ENCODE measurements at regions not wholly inside any gene's neighbourhood (a gene's known extent, or its start where the extent isn't known, plus 50 kb on each side); places are given as distances from the start of the nearest gene placed in this dataset.

DNA sequence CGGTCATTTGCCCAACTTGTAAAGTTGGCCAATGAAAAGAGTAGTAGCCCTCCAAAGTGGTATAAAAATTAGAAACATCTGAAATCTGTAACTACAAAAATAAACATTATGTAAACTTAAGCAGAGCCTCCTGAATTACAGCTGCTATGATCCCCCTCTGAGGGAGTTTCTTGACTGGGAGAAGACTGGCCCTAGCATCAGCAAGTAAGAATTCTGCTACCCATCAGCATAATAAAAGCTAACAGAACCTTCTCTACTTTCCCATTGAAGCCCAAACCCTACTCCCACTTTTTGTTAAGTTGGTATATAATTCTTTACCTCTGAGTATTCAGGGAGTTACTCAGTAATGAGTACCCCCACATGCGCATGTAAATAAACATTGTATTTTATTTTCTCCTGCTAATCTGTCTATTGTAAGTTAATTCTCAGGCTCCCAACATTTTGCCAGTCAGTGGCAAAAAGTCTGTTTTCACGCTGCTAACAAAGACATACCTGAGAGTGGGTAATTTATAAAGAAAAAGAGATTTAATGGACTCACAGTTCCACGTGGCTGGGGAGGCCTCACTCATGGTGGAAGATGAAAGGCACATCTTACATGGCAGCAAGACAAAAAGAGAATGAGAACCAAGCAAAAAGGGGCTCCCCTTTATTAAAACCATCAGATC lies 71.3 kb downstream of the MYL12B start:
- H3K36me3 ChIP-seq, result no peaks in the 10 kb centered on the region
- H3K4me3 ChIP-seq, result no peak overlapping the region
- no peaks in the 10 kb centered on the region for H3K9me3 ChIP-seq
- no peaks in the 10 kb centered on the region for H3K4me1 ChIP-seq
- H3K27ac ChIP-seq, result no peak overlapping the region
- TF ChIP-seq POLR2AphosphoS5 (IDR thresholded peaks at IDR 0.05; ENCODE audit: insufficient read depth in 1 of 2, low read depth in 1 of 2) (no peak), POLR2A (IDR thresholded peaks at IDR 0.05) (no peak)
- TF ChIP-seq, protein P1, sequence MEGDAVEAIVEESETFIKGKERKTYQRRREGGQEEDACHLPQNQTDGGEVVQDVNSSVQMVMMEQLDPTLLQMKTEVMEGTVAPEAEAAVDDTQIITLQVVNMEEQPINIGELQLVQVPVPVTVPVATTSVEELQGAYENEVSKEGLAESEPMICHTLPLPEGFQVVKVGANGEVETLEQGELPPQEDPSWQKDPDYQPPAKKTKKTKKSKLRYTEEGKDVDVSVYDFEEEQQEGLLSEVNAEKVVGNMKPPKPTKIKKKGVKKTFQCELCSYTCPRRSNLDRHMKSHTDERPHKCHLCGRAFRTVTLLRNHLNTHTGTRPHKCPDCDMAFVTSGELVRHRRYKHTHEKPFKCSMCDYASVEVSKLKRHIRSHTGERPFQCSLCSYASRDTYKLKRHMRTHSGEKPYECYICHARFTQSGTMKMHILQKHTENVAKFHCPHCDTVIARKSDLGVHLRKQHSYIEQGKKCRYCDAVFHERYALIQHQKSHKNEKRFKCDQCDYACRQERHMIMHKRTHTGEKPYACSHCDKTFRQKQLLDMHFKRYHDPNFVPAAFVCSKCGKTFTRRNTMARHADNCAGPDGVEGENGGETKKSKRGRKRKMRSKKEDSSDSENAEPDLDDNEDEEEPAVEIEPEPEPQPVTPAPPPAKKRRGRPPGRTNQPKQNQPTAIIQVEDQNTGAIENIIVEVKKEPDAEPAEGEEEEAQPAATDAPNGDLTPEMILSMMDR (IDR thresholded peaks at IDR 0.05), result no peak
- no peak for DNase-seq (ENCODE audit: extremely low spot score in 2 of 2)
- H3K27me3 ChIP-seq, result no peaks in the 10 kb centered on the region
- intact Hi-C loops (cut with DNase I), result no loop called here

DNA sequence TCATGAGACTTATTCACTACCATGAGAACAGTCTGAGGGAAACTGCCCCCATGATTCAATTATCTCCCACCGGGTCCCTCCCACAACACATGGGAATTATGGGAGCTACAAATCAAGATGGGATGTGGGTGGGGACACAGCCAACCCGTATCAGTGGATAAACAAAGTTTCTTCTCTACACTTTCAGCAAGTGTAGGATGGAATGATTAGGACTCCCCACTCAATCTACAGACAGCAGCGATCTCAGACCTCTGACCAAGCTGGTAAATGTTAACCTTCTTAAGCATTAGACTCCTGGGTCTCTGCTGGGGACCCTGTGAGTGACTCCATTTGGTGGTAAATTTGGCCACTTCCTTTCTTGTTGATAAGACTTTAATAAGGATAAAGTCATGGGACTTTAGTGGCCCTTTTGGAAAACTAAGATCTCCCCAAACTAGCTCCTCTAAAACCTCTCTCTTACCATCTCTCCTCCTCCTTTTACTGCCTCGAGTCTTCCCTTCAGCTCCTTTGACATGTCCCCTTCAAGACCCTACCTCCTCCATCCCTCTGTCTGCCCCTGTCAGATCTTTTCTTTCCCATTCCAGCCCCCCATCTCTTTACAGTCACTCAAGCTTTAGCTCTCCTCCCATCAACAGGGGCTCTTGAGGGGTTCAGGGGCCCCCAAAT lies 71.9 kb downstream of the MYL12B start:
- TF ChIP-seq POLR2AphosphoS5 (IDR thresholded peaks at IDR 0.05; ENCODE audit: insufficient read depth in 1 of 2, low read depth in 1 of 2) (no peak), POLR2A (IDR thresholded peaks at IDR 0.05) (no peak)
- TF ChIP-seq, protein P1 (IDR thresholded peaks at IDR 0.05), result no peak
- no peaks in the 10 kb centered on the region for H3K27me3 ChIP-seq
- no peak overlapping the region for H3K27ac ChIP-seq
- H3K4me3 ChIP-seq, result no peak overlapping the region
- no peak for DNase-seq (ENCODE audit: extremely low spot score in 2 of 2)
- no peaks in the 10 kb centered on the region for H3K9me3 ChIP-seq
- intact Hi-C loops (cut with DNase I), result no loop called here
- H3K36me3 ChIP-seq, result no peaks in the 10 kb centered on the region
- no peaks in the 10 kb centered on the region for H3K4me1 ChIP-seq

GRCh38 chr18:3340015-3340681 lies 78.2 kb downstream of the MYL12B start:
- no peak for DNase-seq (ENCODE audit: extremely low spot score in 2 of 2)
- intact Hi-C loops (cut with DNase I), result no loop called here
- H3K36me3 ChIP-seq, result no peaks in the 10 kb centered on the region
- H3K4me3 ChIP-seq, result no peak overlapping the region
- H3K27me3 ChIP-seq, result no peaks in the 10 kb centered on the region
- TF ChIP-seq POLR2AphosphoS5 (IDR thresholded peaks at IDR 0.05; ENCODE audit: insufficient read depth in 1 of 2, low read depth in 1 of 2) (no peak), POLR2A (IDR thresholded peaks at IDR 0.05) (no peak)
- TF ChIP-seq, protein P1 (IDR thresholded peaks at IDR 0.05), result no peak
- peaks cover 4% of the 10 kb centered on the region for H3K4me1 ChIP-seq
- no peak overlapping the region for H3K27ac ChIP-seq
- H3K9me3 ChIP-seq, result no peaks in the 10 kb centered on the region

GRCh38 chr18:3340682-3341097 lies 78.8 kb downstream of the MYL12B start:
- no peak overlapping the region for H3K4me3 ChIP-seq

More at GRCh38 chr18:3340682-3341097, 78.8 kb downstream of the MYL12B start:
- no peak for TF ChIP-seq POLR2AphosphoS5 (IDR thresholded peaks at IDR 0.05; ENCODE audit: insufficient read depth in 1 of 2, low read depth in 1 of 2)
- TF ChIP-seq POLR2A (IDR thresholded peaks at IDR 0.05), result no peak
- TF ChIP-seq, protein P1 (IDR thresholded peaks at IDR 0.05), result no peak
- H3K9me3 ChIP-seq, result no peaks in the 10 kb centered on the region
- no peak overlapping the region for H3K27ac ChIP-seq
- H3K36me3 ChIP-seq, result no peaks in the 10 kb centered on the region
- no peak for DNase-seq (ENCODE audit: extremely low spot score in 2 of 2)
- peaks cover 9% of the 10 kb centered on the region for H3K4me1 ChIP-seq
- intact Hi-C loops (cut with DNase I), result no loop called here
- no peaks in the 10 kb centered on the region for H3K27me3 ChIP-seq

All from vagina (tissue), 2 donors.